ENCODE measurements at regions not wholly inside any gene's neighbourhood (a gene's known extent, or its start where the extent isn't known, plus 50 kb on each side); places are given as distances from the start of the nearest gene placed in this dataset.

DNA sequence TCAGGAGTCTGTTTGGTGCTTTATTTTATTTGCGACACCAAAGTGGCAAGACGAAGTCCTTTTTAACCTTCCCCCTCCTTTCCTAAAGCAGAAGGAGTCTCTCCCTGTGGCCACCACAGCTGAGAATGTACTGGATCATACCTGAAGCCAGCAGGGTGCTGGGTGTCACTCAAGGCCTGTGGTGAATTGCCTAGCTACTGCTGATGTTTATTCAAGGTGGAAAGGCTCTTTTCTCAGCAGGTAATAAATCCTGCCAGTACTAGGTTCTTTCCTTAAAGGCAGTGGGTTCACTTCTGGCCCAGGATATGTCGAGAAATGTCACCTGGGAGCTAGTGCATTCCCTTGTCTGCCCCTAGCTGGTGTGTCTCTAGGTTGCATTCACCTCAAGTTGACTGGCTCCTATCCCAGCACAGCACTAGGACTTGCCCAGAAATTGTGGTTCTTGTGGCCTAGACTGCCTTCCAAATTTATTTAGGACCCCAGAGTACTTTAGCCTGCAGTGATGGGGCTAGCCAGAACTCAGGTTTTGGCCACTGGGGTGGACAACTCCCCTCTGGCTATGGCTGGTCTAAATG is 60.8 kb upstream of the FAM3C start:
- DNase-seq = no peak
- intact Hi-C loops (cut with DNase I; ENCODE audit: low total_unique reads) = no loop called here
- Histone ChIP-seq H3K4me3 (no peak overlapping the region), H3K27ac (no peak overlapping the region), H3K36me3 (no peaks in the 10 kb centered on the region), H3K4me1 (no peaks in the 10 kb centered on the region), H3K27me3 (no peaks in the 10 kb centered on the region), H3K9me3 (no peaks in the 10 kb centered on the region)
- in situ Hi-C loops (cut with MboI; ENCODE audit: low pct_ligation_motif_present in 1 of 4, low pct_unique_long_range_greater_than_20kb in 1 of 4, low sequenced_read_pairs in 3 of 4) = no loop called here
- TF ChIP-seq POLR2AphosphoS5 (IDR thresholded peaks at IDR 0.05) (no peak), EP300 (IDR thresholded peaks at IDR 0.05; ENCODE audit: low read depth) (no peak), CTCF (IDR thresholded peaks at IDR 0.05) (no peak), POLR2A (IDR thresholded peaks at IDR 0.05) (no peak)
- 78% methylated on average over 3 of the region's 3 CpGs; no CpG with 5 or more reads in 1 of the 2 donors for WGBS, 2 donors (ENCODE audit: low coverage in 1 of 2)

- H3K4me3 ChIP-seq = no peak overlapping the region
- no peaks in the 10 kb centered on the region for H3K9me3 ChIP-seq
- H3K36me3 ChIP-seq = no peaks in the 10 kb centered on the region
- no peak for DNase-seq
- no peaks in the 10 kb centered on the region for H3K4me1 ChIP-seq
- TF ChIP-seq EP300 (IDR thresholded peaks at IDR 0.05; ENCODE audit: low read depth) (no peak), POLR2AphosphoS5 (IDR thresholded peaks at IDR 0.05) (no peak), CTCF (IDR thresholded peaks at IDR 0.05) (no peak), POLR2A (IDR thresholded peaks at IDR 0.05) (no peak)
- H3K27me3 ChIP-seq = no peaks in the 10 kb centered on the region
- in situ Hi-C loops (cut with MboI; ENCODE audit: low pct_ligation_motif_present in 1 of 4, low pct_unique_long_range_greater_than_20kb in 1 of 4, low sequenced_read_pairs in 3 of 4) = no loop called here
- no peak overlapping the region for H3K27ac ChIP-seq
- intact Hi-C loops (cut with DNase I; ENCODE audit: low total_unique reads) = no loop called here
- WGBS, 2 donors (ENCODE audit: low coverage in 1 of 2) = 78 to 89% methylated on average over 1 of the region's 1 CpG
These were observed 59.9 kb upstream of the FAM3C start for GRCh38 chr7:121456015-121456414.

GRCh38 chr7:121452389-121452788 is 56.3 kb upstream of the FAM3C start:
- intact Hi-C loops (cut with DNase I; ENCODE audit: low total_unique reads) (no loop called here), in situ Hi-C loops (cut with MboI; ENCODE audit: low pct_ligation_motif_present in 1 of 4, low pct_unique_long_range_greater_than_20kb in 1 of 4, low sequenced_read_pairs in 3 of 4) (no loop called here)
- no peak overlapping the region for H3K27ac ChIP-seq
- no peaks in the 10 kb centered on the region for H3K9me3 ChIP-seq
- H3K4me1 ChIP-seq = peaks cover 0 to 3% (median 0%) of the 10 kb centered on the region in 4 donors
- no peak overlapping the region for H3K4me3 ChIP-seq
- no peaks in the 10 kb centered on the region for H3K36me3 ChIP-seq
- H3K27me3 ChIP-seq = no peaks in the 10 kb centered on the region
- DNase-seq = no peak
- TF ChIP-seq EP300 (IDR thresholded peaks at IDR 0.05; ENCODE audit: low read depth) (no peak), CTCF (IDR thresholded peaks at IDR 0.05) (no peak), POLR2AphosphoS5 (IDR thresholded peaks at IDR 0.05) (no peak), POLR2A (IDR thresholded peaks at IDR 0.05) (no peak)

GRCh38 chr7:121451367-121452094 is 55.4 kb upstream of the FAM3C start:
- Histone ChIP-seq H3K4me3 (no peak overlapping the region), H3K27me3 (no peaks in the 10 kb centered on the region), H3K36me3 (no peaks in the 10 kb centered on the region), H3K27ac (no peak overlapping the region), H3K9me3 (no peaks in the 10 kb centered on the region), H3K4me1 (peaks cover 0 to 12% (median 0%) of the 10 kb centered on the region in 4 donors)
- in situ Hi-C loops (cut with MboI; ENCODE audit: low pct_ligation_motif_present in 1 of 4, low pct_unique_long_range_greater_than_20kb in 1 of 4, low sequenced_read_pairs in 3 of 4) (no loop called here), intact Hi-C loops (cut with DNase I; ENCODE audit: low total_unique reads) (no loop called here)
- no peak for TF ChIP-seq POLR2AphosphoS5 (IDR thresholded peaks at IDR 0.05)
- no peak for TF ChIP-seq CTCF (IDR thresholded peaks at IDR 0.05)
- no peak for TF ChIP-seq EP300 (IDR thresholded peaks at IDR 0.05; ENCODE audit: low read depth)
- no peak for TF ChIP-seq POLR2A (IDR thresholded peaks at IDR 0.05)
- WGBS, 2 donors (ENCODE audit: low coverage in 1 of 2) = 81 to 84% methylated on average over 5 of the region's 5 CpGs
- no peak for DNase-seq

All from transverse colon (tissue), 4 donors.